Prostate gland (tissue), 2 donors: ENCODE measurements at regions not wholly inside any gene's neighbourhood (a gene's known extent, or its start where the extent isn't known, plus 50 kb on each side); places are given as distances from the start of the nearest gene placed in this dataset.
"Not testable (repeated sequence)": the region's sequence is repeated elsewhere in the genome, so short reads cannot be mapped to it uniquely, and the experiment has no call there.

ENCODE experiments used
- POLR2AphosphoS5 ChIP-seq: sonication (generic); formaldehyde crosslinking; IDR thresholded peaks from one replicate; pipeline ENCODE4 v1.6.1; 2017; ENCODE audit warnings: antibody characterized with exemption
- TF ChIP-seq, protein P1 (sequence below), 4 experiments: fragments of 200-600 bp in 2 of 4; fragments of 450-650 bp in 2 of 4; sonication (generic) in 2 of 4; IDR thresholded peaks; 1 replicate in 3 of 4; 2 replicates in 1 of 4; pipeline ENCODE4 v1.5.1; 2016 to 2019; ENCODE audit warnings: antibody characterized with exemption in 4 of 4, mild to moderate bottlenecking in 2 of 4, moderate library complexity in 2 of 4

DNA sequence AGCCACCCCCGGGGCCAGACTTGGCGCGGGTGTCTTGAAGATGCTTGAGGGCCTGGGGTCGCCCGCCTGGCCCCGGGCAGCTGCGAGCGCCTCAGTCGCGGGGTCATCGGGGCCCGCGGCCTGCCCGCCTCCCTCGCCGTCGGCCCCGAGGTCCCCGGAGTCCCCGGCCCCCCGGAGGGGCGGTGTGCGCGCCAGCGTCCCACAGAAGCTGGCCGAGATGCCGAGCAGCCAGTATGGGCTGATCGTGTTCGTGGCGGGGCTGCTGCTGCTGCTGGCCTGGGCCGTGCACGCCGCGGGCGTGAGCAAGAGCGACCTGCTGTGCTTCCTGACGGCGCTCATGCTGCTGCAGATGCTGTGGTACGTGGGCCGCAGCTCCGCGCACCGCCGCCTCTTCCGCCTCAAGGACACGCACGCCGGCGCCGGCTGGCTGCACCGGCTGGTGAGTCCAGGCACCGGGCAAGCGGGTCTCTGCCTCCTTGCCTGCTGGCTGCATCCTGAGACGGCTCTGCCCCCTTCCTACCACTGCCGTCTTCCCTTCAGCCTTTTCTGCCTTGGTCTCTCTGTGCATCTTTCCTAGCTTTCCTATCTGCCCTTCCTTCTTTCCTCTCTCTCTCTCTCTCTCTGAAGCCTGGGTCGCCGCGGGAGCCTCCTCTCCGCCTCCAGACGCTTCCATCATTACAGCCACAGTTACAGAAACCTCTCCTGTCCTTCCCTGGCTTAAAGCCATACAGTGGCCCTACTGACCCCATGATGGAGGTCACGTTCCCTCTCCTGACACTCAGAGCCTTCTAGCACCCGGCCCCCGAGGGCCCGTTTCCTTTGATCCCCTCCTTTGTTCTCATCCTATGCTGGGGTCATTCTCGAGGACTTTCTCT is 2898.2 kb downstream of the RPIA start:
- TF ChIP-seq, protein P1, sequence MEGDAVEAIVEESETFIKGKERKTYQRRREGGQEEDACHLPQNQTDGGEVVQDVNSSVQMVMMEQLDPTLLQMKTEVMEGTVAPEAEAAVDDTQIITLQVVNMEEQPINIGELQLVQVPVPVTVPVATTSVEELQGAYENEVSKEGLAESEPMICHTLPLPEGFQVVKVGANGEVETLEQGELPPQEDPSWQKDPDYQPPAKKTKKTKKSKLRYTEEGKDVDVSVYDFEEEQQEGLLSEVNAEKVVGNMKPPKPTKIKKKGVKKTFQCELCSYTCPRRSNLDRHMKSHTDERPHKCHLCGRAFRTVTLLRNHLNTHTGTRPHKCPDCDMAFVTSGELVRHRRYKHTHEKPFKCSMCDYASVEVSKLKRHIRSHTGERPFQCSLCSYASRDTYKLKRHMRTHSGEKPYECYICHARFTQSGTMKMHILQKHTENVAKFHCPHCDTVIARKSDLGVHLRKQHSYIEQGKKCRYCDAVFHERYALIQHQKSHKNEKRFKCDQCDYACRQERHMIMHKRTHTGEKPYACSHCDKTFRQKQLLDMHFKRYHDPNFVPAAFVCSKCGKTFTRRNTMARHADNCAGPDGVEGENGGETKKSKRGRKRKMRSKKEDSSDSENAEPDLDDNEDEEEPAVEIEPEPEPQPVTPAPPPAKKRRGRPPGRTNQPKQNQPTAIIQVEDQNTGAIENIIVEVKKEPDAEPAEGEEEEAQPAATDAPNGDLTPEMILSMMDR (IDR thresholded peaks at IDR 0.05): not testable (repeated sequence)
- TF ChIP-seq POLR2AphosphoS5: not testable (repeated sequence)
